ENCODE measurements at regions not wholly inside any gene's neighbourhood (a gene's known extent, or its start where the extent isn't known, plus 50 kb on each side); places are given as distances from the start of the nearest gene placed in this dataset.
"Not testable (repeated sequence)": the region's sequence is repeated elsewhere in the genome, so short reads cannot be mapped to it uniquely, and the experiment has no call there.

DNA sequence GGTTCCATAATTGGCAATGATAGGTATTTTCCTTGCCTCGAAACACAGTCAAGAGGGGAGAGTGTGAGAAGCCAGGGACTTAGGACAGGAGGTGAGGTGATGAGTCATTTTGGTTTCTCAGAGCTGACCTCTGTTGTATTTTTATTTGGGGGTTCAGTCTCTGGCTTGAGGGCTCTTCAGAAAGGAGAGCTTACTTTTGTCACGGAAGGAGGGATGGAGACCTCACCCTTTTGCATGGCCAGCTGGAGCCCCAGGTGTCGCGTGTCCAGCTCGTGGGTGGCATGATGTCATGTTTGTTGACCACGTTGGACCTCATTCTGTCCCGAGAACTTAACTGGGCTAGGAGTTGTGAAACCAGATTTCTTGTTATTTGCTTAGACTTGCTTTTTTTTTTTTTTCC, 293.9 kb downstream of the QKI start:
- H3K9ac ChIP-seq (ENCODE audit: low read depth, low read length): no peak overlapping the region
- H3K36me3 ChIP-seq (ENCODE audit: control insufficient read depth, insufficient read depth, low read length): no peaks in the 10 kb centered on the region
- H3K27ac ChIP-seq (ENCODE audit: low read depth, low read length): no peak overlapping the region
- H3K27me3 ChIP-seq (ENCODE audit: control insufficient read depth, insufficient read depth, low read length): no peaks in the 10 kb centered on the region
- no peaks in the 10 kb centered on the region for H3K4me1 ChIP-seq (ENCODE audit: control insufficient read depth, insufficient read depth, low read length)
- no peak overlapping the region for H3K4me3 ChIP-seq (ENCODE audit: low read depth, low read length)
- H3K9me3 ChIP-seq (ENCODE audit: control insufficient read depth, insufficient read depth, low read length): no peaks in the 10 kb centered on the region

DNA sequence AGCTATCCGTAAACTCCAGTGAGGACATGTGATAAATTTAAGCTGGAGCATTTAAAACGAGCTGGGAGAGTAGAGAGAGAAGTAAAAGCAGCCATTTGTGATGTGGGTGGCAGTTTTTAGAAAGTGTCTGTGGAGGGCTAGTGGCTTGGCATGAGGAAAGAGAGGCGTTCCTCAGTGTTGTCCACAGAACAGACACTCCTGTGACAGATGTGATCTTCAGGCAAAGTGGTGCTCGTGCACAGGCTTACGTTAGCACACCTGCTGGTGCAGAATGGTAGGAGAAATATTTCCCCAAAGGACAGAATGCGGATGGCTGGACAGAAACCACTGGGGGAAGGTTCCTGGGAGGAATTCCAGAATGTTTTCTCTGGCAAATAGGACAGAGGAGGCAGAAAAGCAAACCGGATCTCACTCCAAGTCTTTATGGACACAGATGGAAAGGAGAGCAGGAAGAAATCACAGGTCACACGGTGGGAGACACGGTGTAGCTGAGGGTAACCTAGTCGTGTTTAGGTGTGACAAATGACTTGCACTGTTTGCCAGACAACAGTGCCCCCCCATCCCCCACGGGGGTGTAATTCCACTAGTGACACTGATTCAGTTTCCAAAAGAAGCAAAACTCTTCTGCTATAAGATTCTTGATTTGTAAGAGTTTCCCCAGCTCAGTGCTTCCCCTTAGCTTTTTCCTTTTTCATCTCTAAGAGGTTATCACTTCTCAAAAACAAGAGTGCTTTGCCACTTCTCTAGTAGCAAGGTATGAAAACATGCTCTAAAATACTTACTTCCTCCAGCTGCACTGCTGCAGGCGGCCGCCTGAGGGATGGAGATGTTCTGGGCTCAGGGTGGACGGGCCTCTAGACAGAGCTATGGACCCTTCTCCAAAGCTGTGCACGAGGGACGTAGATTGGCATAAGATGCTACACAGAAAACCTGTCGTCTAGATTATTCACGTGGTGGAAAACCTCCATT, 293.2 kb downstream of the QKI start:
- Histone ChIP-seq H3K36me3 (ENCODE audit: control insufficient read depth, insufficient read depth, low read length) (no peaks in the 10 kb centered on the region), H3K9me3 (ENCODE audit: control insufficient read depth, insufficient read depth, low read length) (no peaks in the 10 kb centered on the region), H3K9ac (ENCODE audit: low read depth, low read length) (no peak overlapping the region), H3K4me3 (ENCODE audit: low read depth, low read length) (no peak overlapping the region), H3K27me3 (ENCODE audit: control insufficient read depth, insufficient read depth, low read length) (no peaks in the 10 kb centered on the region), H3K4me1 (ENCODE audit: control insufficient read depth, insufficient read depth, low read length) (no peaks in the 10 kb centered on the region), H3K27ac (ENCODE audit: low read depth, low read length) (no peak overlapping the region)

DNA sequence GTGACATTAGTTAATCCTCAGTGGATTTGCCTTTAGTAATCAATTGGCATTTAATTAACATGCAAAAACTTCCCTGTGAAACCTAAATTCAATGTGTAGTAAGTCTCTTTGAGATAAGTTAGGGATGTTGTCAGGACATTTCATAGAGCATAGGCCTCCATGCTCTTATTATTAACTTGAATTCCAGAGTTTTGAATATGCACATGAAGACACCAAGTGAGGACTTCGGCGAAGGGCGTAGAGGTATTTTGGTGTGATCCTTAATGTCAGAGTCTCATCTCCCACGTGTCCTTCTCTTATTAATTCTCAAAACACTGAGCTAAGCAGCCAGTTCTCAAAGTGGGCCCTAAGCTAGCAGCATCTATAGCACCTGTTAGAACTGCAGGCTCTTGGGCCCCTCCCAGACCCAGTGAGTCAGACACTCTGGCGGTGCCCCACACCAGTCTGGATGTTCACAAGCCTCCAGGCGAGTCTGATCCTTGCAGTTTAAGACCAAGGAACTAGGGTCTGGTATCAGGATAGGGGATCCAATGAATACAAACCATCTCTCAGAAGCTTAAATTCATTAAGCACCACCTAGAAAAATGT, 292.1 kb downstream of the QKI start:
- H3K36me3 ChIP-seq (ENCODE audit: control insufficient read depth, insufficient read depth, low read length): no peaks in the 10 kb centered on the region
- H3K27ac ChIP-seq (ENCODE audit: low read depth, low read length): no peak overlapping the region
- H3K4me3 ChIP-seq (ENCODE audit: low read depth, low read length): no peak overlapping the region
- no peaks in the 10 kb centered on the region for H3K27me3 ChIP-seq (ENCODE audit: control insufficient read depth, insufficient read depth, low read length)
- no peaks in the 10 kb centered on the region for H3K9me3 ChIP-seq (ENCODE audit: control insufficient read depth, insufficient read depth, low read length)
- H3K9ac ChIP-seq (ENCODE audit: low read depth, low read length): no peak overlapping the region
- no peaks in the 10 kb centered on the region for H3K4me1 ChIP-seq (ENCODE audit: control insufficient read depth, insufficient read depth, low read length)

DNA sequence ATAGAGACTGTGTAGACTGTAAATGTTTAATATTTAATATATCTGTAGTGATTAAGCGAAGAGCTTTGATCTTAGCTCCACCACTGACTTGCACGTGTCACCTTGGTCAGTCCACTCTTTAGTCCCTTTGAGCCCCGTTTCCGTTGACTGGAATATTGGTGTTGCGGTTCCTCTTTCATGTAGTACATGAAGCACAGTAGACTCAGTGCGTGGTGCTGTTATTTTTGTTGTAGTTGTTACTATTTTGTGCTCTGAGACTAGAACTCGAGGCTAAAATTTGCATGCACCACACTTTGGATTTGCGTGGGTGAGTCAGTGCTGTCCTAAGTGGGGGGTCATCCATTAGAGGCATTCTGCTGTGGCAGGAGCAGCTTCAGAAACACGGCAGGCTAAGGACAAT, 291.4 kb downstream of the QKI start:
- Histone ChIP-seq H3K36me3 (ENCODE audit: control insufficient read depth, insufficient read depth, low read length) (no peaks in the 10 kb centered on the region), H3K27ac (ENCODE audit: low read depth, low read length) (no peak overlapping the region), H3K4me3 (ENCODE audit: low read depth, low read length) (no peak overlapping the region), H3K9ac (ENCODE audit: low read depth, low read length) (no peak overlapping the region), H3K27me3 (ENCODE audit: control insufficient read depth, insufficient read depth, low read length) (no peaks in the 10 kb centered on the region), H3K4me1 (ENCODE audit: control insufficient read depth, insufficient read depth, low read length) (no peaks in the 10 kb centered on the region), H3K9me3 (ENCODE audit: control insufficient read depth, insufficient read depth, low read length) (no peaks in the 10 kb centered on the region)

DNA sequence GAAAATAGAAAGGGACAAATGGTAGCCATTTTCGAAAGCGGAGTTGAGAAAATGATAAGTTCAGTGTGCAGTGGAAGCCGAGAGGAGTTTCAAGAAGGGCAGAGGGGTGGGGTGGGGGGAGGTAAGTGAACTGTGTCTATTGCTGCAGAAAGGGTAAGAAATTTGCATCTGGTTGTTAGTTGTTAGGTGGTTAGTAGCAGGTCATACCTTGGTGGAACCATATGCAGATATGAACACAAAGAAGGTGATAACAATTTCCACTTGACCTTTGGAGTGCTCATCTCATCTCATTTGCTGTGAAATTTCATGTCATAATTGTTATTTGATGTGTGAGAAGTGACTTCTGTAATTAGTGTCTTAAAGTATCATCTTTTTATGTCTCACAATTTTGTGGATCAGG, 288.2 kb downstream of the QKI start:
- H3K27me3 ChIP-seq (ENCODE audit: control insufficient read depth, insufficient read depth, low read length): no peaks in the 10 kb centered on the region
- H3K9me3 ChIP-seq (ENCODE audit: control insufficient read depth, insufficient read depth, low read length): no peaks in the 10 kb centered on the region
- H3K4me1 ChIP-seq (ENCODE audit: control insufficient read depth, insufficient read depth, low read length): no peaks in the 10 kb centered on the region
- H3K9ac ChIP-seq (ENCODE audit: low read depth, low read length): no peak overlapping the region
- no peaks in the 10 kb centered on the region for H3K36me3 ChIP-seq (ENCODE audit: control insufficient read depth, insufficient read depth, low read length)
- no peak overlapping the region for H3K4me3 ChIP-seq (ENCODE audit: low read depth, low read length)
- no peak overlapping the region for H3K27ac ChIP-seq (ENCODE audit: low read depth, low read length)

DNA sequence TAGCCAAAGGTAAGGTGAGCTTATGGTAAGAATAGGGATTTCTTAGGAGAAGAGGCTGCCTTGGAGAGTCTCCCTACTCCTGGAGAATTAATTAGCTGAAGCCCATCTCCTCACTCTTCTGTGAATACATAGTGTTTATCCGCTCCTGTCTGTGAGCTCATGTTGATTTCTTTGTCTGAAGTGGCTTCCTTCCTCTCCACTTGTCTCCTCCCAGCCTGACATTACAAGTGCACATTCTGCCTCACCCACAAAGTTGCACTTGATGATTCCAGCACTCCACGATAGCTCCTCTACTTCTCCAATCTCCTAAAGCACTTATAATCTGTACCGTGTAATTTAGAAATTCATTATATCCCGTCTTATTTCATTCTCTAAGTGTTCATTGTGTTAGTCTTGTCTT, 287.2 kb downstream of the QKI start:
- no peak overlapping the region for H3K9ac ChIP-seq (ENCODE audit: low read depth, low read length)
- no peak overlapping the region for H3K4me3 ChIP-seq (ENCODE audit: low read depth, low read length)
- H3K4me1 ChIP-seq (ENCODE audit: control insufficient read depth, insufficient read depth, low read length): no peaks in the 10 kb centered on the region
- H3K27ac ChIP-seq (ENCODE audit: low read depth, low read length): no peak overlapping the region
- H3K9me3 ChIP-seq (ENCODE audit: control insufficient read depth, insufficient read depth, low read length): no peaks in the 10 kb centered on the region
- H3K27me3 ChIP-seq (ENCODE audit: control insufficient read depth, insufficient read depth, low read length): no peaks in the 10 kb centered on the region
- no peaks in the 10 kb centered on the region for H3K36me3 ChIP-seq (ENCODE audit: control insufficient read depth, insufficient read depth, low read length)

DNA sequence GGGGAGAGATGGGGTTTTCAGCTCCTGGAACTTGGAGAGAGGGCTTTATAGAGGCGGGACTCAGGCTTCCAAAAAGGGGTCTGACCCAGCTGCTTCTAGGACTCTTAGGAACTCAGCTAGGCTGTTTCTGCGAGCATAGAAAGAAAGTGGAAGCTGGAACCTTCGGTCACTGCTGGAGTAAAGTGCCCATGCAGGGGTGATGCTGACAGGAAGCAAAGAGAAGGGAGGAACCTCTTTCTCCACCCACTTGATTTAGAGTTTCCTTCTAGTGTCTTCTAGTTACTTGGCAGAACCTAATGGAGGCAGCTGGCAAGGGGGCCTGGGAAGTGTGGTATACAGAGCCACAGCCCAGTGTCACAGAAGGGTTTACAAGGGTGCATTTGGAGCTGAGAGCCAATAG, 283.6 kb downstream of the QKI start:
- no peak overlapping the region for H3K27ac ChIP-seq (ENCODE audit: low read depth, low read length)
- no peaks in the 10 kb centered on the region for H3K36me3 ChIP-seq (ENCODE audit: control insufficient read depth, insufficient read depth, low read length)
- H3K4me1 ChIP-seq (ENCODE audit: control insufficient read depth, insufficient read depth, low read length): no peaks in the 10 kb centered on the region
- H3K27me3 ChIP-seq (ENCODE audit: control insufficient read depth, insufficient read depth, low read length): no peaks in the 10 kb centered on the region; the same call in 1 of the 2 replicates
- no peaks in the 10 kb centered on the region for H3K9me3 ChIP-seq (ENCODE audit: control insufficient read depth, insufficient read depth, low read length)
- H3K4me3 ChIP-seq (ENCODE audit: low read depth, low read length): no peak overlapping the region
- H3K9ac ChIP-seq (ENCODE audit: low read depth, low read length): no peak overlapping the region

DNA sequence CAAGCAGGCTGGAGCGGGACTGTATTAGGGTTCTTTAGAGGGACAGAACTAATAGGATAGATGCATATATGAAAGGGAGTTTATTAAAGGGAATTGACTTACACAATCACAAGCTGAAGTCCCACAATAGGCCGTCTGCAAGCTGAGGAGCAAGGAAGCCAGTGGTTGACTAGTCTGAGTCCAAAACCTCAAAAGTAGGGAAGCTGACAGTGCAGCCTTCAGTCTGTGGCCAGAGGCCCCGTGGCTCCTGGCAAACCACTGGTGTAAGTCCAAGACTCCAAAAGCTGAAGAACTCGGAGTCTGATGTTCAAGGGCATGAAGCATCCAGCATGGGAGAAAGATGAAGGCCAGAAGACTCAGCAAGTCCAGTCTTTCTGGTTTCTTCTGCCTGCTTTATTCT, 281.8 kb downstream of the QKI start:
- not testable (repeated sequence) for H3K9ac ChIP-seq (ENCODE audit: low read depth, low read length); H3K4me3 ChIP-seq (ENCODE audit: low read depth, low read length); H3K36me3 ChIP-seq (ENCODE audit: control insufficient read depth, insufficient read depth, low read length); H3K27ac ChIP-seq (ENCODE audit: low read depth, low read length); H3K9me3 ChIP-seq (ENCODE audit: control insufficient read depth, insufficient read depth, low read length); H3K4me1 ChIP-seq (ENCODE audit: control insufficient read depth, insufficient read depth, low read length); H3K27me3 ChIP-seq (ENCODE audit: control insufficient read depth, insufficient read depth, low read length)

DNA sequence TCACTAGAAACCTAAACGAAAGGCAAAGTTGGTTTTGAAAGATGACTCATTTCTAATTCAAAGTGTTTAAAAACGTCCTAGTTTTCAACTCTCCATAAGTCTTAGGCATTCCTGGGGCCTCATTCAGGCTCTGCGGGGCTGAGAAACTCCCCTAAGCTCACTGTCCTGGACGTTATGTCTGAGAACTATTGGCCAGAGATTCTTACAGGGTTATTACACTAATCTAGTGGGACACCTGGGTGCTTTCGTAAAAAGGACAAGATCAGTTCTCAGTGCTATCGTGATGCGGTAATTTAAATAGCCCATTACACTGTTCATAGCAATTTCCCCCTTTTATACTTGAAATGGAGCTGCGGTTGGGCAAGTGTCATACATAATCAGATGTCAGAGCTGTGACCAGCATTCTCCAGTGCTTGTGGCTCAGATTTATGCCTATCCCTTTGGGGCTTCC, 280.9 kb downstream of the QKI start:
- no peak overlapping the region for H3K9ac ChIP-seq (ENCODE audit: low read depth, low read length)

DNA sequence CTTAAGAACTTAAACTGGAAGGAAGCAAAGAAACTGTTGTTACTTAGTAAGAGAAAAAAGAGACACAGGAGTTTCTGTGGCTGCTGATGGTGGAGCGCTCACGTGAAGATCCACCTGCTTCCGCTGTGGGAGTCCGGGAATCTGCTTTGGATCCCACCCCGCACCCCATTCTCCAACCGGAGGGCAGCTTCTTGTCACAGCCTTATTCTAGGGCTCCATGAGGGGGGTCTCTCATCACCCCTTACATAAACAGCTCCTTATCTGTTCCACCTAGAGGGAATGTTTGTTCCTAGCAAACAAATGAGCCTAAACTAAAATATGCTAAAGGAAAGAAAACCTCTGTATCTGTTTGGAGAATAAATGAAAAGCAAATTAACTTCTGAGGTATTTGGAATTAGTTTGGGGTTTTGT, 280.5 kb downstream of the QKI start:
- Histone ChIP-seq H3K27ac (ENCODE audit: low read depth, low read length) (no peak overlapping the region), H3K4me3 (ENCODE audit: low read depth, low read length) (no peak overlapping the region), H3K9ac (ENCODE audit: low read depth, low read length) (no peak overlapping the region), H3K36me3 (ENCODE audit: control insufficient read depth, insufficient read depth, low read length) (no peaks in the 10 kb centered on the region), H3K4me1 (ENCODE audit: control insufficient read depth, insufficient read depth, low read length) (no peaks in the 10 kb centered on the region), H3K27me3 (ENCODE audit: control insufficient read depth, insufficient read depth, low read length) (no peaks in the 10 kb centered on the region; the same call in 1 of the 2 replicates), H3K9me3 (ENCODE audit: control insufficient read depth, insufficient read depth, low read length) (no peaks in the 10 kb centered on the region)

More for the DNA sequence above, 280.9 kb downstream of the QKI start:
- H3K36me3 ChIP-seq (ENCODE audit: control insufficient read depth, insufficient read depth, low read length): no peaks in the 10 kb centered on the region
- no peaks in the 10 kb centered on the region for H3K9me3 ChIP-seq (ENCODE audit: control insufficient read depth, insufficient read depth, low read length)
- no peaks in the 10 kb centered on the region; the same call in 1 of the 2 replicates for H3K27me3 ChIP-seq (ENCODE audit: control insufficient read depth, insufficient read depth, low read length)
- no peaks in the 10 kb centered on the region for H3K4me1 ChIP-seq (ENCODE audit: control insufficient read depth, insufficient read depth, low read length)
- no peak overlapping the region for H3K4me3 ChIP-seq (ENCODE audit: low read depth, low read length)
- H3K27ac ChIP-seq (ENCODE audit: low read depth, low read length): no peak overlapping the region

DNA sequence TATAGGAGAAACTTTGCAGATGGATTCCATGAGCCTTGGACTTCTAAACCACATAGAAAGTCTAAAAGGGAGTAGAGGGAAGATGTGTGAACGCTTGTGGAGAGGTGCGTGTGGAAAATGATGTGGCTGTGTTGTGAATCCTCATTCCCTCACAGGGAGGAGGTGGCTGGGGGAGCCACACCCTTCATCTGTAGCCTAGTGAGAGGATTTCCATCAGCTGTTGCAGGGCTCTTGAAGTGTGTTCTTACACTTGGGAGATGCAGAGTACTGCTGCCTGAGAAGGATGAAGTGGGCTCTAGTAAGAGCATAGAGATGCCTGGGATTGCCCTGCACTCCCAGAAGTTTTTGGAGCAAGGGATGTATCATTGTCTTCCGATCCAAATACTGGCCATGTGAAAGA, 279.6 kb downstream of the QKI start:
- Histone ChIP-seq H3K27ac (ENCODE audit: low read depth, low read length) (no peak overlapping the region), H3K36me3 (ENCODE audit: control insufficient read depth, insufficient read depth, low read length) (no peaks in the 10 kb centered on the region), H3K9me3 (ENCODE audit: control insufficient read depth, insufficient read depth, low read length) (no peaks in the 10 kb centered on the region), H3K9ac (ENCODE audit: low read depth, low read length) (no peak overlapping the region), H3K27me3 (ENCODE audit: control insufficient read depth, insufficient read depth, low read length) (no peaks in the 10 kb centered on the region; the same call in 1 of the 2 replicates), H3K4me3 (ENCODE audit: low read depth, low read length) (no peak overlapping the region), H3K4me1 (ENCODE audit: control insufficient read depth, insufficient read depth, low read length) (no peaks in the 10 kb centered on the region)

Data from HUES48 (cell line).